ENCODE measurements at regions not wholly inside any gene's neighbourhood (a gene's known extent, or its start where the extent isn't known, plus 50 kb on each side); places are given as distances from the start of the nearest gene placed in this dataset.

DNA sequence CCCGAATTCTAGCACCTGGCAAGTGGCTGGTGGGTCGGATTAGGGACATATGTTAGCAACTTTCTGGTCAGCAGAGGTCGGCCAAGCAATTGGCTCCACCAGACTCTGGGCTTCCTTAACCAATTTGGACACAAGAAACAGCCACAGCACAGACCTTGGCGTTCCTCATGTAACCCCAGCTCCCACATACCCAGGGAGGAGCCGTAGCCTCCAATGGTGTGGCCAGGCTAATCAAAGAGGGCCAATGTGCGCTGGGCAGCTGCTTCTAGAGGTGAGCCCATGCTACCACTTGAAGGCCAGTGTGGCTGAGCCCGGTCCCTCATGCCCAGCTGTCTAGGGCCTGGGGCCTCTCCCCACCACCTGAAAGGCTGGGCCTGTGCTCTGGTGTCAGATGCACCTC is 82.5 kb upstream of the MSX1 start:
- no peak for TF ChIP-seq YY1 (IDR thresholded peaks at IDR 0.05; ENCODE audit: insufficient read depth, insufficient read length)
- TF ChIP-seq ZNF274 (IDR thresholded peaks at IDR 0.05; ENCODE audit: low read depth, low read length), result no peak
